COLO668 (cell line): ENCODE measurements at regions not wholly inside any gene's neighbourhood (a gene's known extent, or its start where the extent isn't known, plus 50 kb on each side); places are given as distances from the start of the nearest gene placed in this dataset.
A peak's percentile ranks its signal among the peaks of the same experiment; 100 is the strongest.

Source experiments
- DNase-seq: peaks from one replicate; lab custom pipeline; 2025; ENCODE audit not compliant: unreplicated experiment; lab: John Stamatoyannopoulos, UW

DNA sequence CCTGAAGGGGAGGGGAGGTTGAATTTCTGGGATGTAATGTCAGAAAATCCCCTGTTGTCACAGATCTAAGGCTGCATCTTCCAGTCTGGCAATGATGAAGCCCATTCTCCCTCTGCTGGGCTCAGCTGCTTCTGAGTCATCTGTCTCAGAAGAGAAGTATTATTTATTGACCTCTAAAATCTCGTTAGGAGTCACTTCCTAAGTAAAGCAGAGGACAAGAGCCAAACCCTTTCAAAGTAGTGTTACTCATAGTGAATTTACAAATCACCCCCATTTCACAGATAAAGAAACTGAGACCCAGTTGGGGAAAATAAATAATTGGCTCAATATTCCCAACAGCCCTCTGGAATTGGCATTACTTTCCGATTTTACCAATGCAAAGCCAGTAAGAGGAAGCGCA is 167.3 kb upstream of the SKOR2 start:
- DNase-seq, result no peak

GRCh38 chr18:47417807-47418206 is 166.3 kb upstream of the SKOR2 start:
- DNase-seq, result no peak

DNA sequence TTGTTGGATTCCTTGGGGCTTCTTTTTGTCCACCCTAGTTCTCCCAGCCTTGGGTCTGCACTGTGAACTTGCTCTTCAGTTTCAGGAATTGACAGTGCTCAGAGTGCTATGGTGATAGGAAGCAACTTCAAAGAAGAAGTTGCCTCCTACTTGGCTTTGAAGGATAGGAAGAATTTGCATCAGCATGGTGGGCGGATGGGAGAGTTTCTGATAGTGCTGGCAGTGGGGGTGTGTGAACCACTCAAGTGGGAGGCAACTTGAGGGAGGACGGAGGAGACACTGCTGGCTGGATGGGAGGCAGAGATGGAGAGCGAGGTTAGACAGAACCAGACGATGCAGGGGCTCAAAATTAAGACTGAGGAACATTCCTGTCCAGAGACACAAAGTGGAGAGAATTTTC is 164.4 kb upstream of the SKOR2 start:
- DNase-seq, result no peak

DNA sequence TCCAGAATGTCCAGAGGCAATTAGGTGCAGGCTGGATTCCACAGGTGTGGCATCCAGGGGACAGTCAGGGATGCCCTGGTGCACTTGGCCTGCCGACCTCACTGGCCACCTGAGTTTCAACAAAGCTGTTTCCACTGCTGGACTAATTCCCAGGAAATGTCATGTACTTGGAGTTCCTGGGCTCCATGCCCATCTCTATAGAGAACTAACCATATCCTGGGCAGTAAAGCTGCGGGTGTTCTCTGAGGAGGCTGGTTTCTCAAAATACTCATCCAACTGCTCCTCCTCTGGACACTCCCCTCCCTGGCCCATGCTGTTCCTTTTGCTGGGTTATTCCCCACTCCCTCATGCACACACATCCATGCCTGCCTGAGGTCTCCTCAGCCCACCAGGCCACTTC is 161.9 kb upstream of the SKOR2 start:
- DNase-seq, result no peak

DNA sequence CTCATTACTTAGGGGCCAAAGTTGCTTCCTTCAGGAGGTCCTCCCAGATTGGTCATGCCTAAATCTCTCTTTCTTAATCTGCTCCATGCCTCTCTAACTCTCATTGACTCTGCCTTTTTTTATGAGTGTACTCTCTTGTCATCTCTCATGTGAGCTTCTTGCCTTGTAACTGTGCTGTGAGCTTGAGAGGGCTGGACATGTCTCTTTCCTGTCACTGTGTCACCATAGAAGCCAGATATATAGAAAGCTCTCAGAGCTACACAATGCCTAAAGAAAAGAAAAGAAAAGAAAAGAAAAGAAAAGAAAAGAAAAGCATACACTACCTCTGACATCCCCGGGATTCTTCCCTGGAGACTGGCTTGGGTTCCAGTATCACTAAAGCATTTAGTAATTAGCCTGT is 161.5 kb upstream of the SKOR2 start:
- no peak for DNase-seq

DNA sequence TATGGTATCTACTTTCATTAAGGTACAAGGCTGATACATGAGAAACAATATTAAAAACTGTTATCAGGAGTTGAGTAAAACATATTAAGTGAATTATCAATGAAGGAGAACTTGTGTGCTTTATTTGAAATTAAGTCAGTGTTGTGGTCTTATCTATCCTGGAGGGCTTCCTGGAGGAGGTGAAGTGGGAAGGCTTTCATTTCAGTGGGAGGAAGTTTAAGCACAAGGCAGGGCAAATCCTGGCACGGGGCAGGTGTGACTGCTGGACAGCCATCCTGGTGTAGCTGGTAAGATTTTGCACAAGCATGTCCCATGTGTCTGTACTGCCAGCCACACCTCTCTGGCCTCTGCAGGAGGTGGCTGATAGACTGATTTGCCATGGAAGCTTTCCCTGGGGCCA is 159.7 kb upstream of the SKOR2 start:
- no peak for DNase-seq

- DNase-seq, result no peak
Measured at GRCh38 chr18:47410139-47410538, 158.7 kb upstream of the SKOR2 start.

- no peak for DNase-seq
Measured at GRCh38 chr18:47409519-47409918, 158.1 kb upstream of the SKOR2 start.

GRCh38 chr18:47407736-47408135 is 156.3 kb upstream of the SKOR2 start:
- DNase-seq, result no peak

- DNase-seq, result no peak
Measured at GRCh38 chr18:47404845-47405244, 153.4 kb upstream of the SKOR2 start.

DNA sequence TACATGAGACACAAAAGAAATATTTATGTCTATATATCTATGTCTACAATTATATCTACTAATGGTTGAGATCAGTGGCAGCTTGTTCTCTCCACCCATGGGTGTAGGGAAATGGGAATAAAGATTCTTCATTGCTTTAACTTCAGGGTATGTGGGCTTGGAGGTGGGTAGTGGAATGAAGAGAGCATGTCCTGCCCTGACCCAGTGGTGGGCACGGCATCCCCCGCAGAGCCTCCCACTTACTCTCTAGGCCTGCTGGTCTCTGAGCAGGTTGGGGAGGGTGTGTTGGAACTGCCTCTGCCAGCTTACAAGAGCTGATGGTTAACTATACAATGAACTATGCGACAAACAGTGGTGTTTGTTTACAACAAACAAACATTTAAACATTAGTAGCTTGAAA is 152.5 kb upstream of the SKOR2 start:
- no peak for DNase-seq

GRCh38 chr18:47403317-47403716 is 151.9 kb upstream of the SKOR2 start:
- no peak for DNase-seq

DNA sequence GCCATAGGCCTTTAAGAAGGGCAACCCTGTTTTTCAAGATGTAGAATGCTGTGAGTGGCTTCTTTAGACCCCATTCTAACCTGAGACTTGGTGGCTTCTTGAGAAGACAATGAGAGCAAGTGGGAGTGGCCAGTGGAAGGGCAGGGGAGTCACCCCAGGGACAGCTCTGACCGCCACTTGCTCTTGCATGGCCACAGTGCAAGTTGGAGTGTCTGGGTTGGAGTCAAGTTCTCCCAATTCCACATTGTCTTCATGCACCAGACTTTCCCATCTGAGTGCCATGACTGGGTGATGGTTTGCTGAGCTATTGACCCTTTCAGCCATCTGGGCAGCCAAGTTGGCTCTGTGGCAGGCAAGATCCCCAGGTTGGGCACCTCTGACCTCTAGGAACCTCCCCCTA is 148.0 kb upstream of the SKOR2 start:
- DNase-seq, result no peak

- peak; percentile 11 for DNase-seq
Measured at GRCh38 chr18:47397671-47398319, 146.3 kb upstream of the SKOR2 start.

DNA sequence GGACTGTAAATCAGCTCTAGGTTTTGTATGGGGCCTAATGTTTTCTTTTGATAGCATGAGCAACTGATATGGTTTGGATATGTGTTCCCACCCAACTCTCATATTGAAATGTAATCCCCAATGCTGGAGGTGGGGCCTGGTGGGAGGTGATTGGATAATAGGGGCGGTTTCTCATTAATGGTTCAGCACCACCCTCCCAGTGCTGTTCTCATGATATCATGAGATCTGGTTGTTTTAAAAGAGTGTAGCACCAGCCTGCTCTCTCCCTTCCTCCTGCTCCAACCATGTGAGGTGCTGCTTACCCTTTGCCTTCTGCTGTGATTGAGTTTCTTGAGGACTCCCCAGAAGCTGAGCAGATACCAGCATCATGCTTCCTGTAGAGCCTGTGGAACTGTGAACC is 140.2 kb upstream of the SKOR2 start:
- no peak for DNase-seq

- no peak for DNase-seq
Measured at GRCh38 chr18:47390410-47391024, 139.1 kb upstream of the SKOR2 start.

GRCh38 chr18:47389210-47389609 is 137.8 kb upstream of the SKOR2 start:
- no peak for DNase-seq

DNA sequence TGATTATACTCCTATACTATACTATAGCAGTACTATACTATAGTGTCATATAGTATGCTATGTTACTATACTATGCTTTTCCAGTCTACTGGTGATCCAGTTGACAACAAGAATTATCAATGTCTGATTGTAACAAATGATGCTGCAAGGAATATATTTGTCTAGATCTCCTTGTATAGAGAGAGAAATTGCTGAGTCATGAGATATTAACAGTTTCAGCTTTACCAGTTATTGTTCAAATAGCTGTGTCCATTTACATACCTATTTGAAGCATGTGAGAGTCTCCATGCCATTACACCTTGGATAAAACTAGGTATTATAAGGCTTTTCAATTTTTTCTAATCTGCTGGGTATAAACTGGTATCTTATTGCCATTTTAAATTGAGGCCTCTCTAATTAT is 136.4 kb upstream of the SKOR2 start:
- no peak for DNase-seq

- no peak for DNase-seq
Measured at GRCh38 chr18:47383729-47384128, 132.3 kb upstream of the SKOR2 start.

DNA sequence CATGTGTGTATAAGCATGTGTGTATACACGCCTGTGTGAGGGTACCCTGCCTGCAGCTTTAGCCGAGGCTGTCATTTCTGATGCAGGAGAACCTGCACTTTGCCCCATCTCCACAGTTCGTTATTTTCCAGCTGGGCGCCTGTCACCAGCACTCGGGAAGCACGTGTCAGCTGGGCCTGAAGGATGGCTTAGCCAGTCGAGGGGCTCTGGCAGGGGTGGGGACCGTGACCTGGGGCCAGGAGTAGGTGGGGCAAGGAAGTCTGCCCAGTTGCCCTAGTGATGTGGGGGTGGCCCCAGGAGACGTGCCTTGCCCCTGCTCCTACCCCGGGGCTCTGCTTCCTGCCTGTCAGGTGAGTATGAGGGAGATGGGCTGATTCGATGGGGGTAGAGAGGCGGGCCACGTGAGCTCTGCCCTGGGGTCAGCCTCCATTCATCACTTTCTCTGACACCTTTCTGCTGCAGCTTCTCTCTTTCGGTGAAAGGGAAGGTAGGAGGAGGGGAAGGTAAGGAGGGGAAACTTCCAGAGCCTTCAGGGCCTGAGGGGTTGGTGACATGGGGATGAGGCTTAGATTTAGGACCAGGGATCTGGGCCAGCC is 130.6 kb upstream of the SKOR2 start:
- no peak for DNase-seq

- DNase-seq, result no peak
Measured at GRCh38 chr18:47380153-47380552, 128.7 kb upstream of the SKOR2 start.

DNA sequence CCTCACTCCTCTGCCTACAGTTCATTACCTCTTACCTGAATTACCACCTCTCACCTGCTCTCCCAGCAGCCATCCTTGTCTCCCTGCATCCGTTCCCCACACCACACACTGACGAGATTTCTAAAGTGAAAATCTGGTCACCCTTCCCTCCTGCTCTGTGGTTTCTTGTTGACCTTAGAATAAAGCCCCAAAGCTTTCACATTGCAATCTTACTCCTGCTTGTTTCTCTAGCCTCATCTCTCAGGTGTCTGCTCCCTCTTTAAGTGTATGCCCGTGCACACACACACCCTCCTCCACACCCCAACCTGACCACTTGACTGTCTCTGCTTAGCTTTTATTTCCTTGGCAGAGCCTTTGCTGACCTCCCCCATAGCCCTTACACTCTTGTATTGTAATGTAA is 122.0 kb upstream of the SKOR2 start:
- DNase-seq, result no peak

- no peak for DNase-seq
Measured at GRCh38 chr18:47370052-47370451, 118.6 kb upstream of the SKOR2 start.
